CD4-positive, alpha-beta memory T cell (primary cell): ENCODE measurements at regions not wholly inside any gene's neighbourhood (a gene's known extent, or its start where the extent isn't known, plus 50 kb on each side); places are given as distances from the start of the nearest gene placed in this dataset.
A peak's percentile ranks its signal among the peaks of the same experiment; 100 is the strongest.
"Not testable (repeated sequence)": the region's sequence is repeated elsewhere in the genome, so short reads cannot be mapped to it uniquely, and the experiment has no call there.

Source experiments
- CTCF ChIA-PET: fragments of 350-600 bp; sonication (Branson Sonifier 250); formaldehyde crosslinking; loops from one replicate; lab custom pipeline; 2021; ENCODE audit warnings: inconsistent platforms; ENCODE audit not compliant: partially characterized antibody; lab: Charles Lee
- POLR2A ChIA-PET: fragments of 350-600 bp; sonication (Branson Sonifier 250); formaldehyde crosslinking; loops from one replicate; lab custom pipeline; 2021; ENCODE audit not compliant: partially characterized antibody; lab: Charles Lee
- DNase-seq, 5 donors: peaks; one replicate each; pipeline versions ENCODE4 v3.0.0 to v3.0.0-alpha.2; 2020 to 2022; ENCODE audit warnings: mixed read lengths in 1 of 5
- H3K27ac ChIP-seq: one replicate; pipeline ENCODE4 v1.7.0; 2013; ENCODE audit warnings: low read depth, low read length
- H3K27me3 ChIP-seq: 2 replicates; pipeline ENCODE4 v1.7.0; 2013; ENCODE audit warnings: mild to moderate bottlenecking, low read length, moderate library complexity; ENCODE audit not compliant: insufficient read depth
- H3K36me3 ChIP-seq: 2 replicates; pipeline ENCODE4 v1.7.0; 2013; ENCODE audit warnings: mild to moderate bottlenecking, low read length, moderate library complexity; ENCODE audit not compliant: insufficient read depth
- H3K4me1 ChIP-seq: 2 replicates; pipeline ENCODE4 v1.7.0; 2013; ENCODE audit warnings: mild to moderate bottlenecking, low read length, moderate library complexity; ENCODE audit not compliant: insufficient read depth
- H3K4me3 ChIP-seq, 2 donors: one replicate each; pipeline ENCODE4 v1.7.0; 2013; ENCODE audit warnings: low read length in 2 of 2, mild to moderate bottlenecking in 1 of 2
- H3K9me3 ChIP-seq, 2 donors: one replicate each; pipeline ENCODE4 v1.7.0; 2013; ENCODE audit warnings: low read length in 2 of 2, control low read depth in 1 of 2; ENCODE audit not compliant: control insufficient read depth in 1 of 2
- H3K27ac Mint-ChIP-seq, 7 donors: one replicate each; pipeline ENCODE4 v1.8.0; 2020 to 2021; ENCODE audit warnings: mixed read lengths in 7 of 7, mild to moderate bottlenecking in 6 of 7, inconsistent platforms in 3 of 7, moderate library complexity in 3 of 7
- H3K27me3 Mint-ChIP-seq, 2 donors: one replicate each; pipeline ENCODE4 v1.8.0; 2020 to 2021; ENCODE audit warnings: mixed read lengths in 2 of 2
- H3K36me3 Mint-ChIP-seq, 2 donors: one replicate each; pipeline ENCODE4 v1.8.0; 2020 to 2021; ENCODE audit warnings: mixed read lengths in 2 of 2, inconsistent platforms in 1 of 2, mild to moderate bottlenecking in 1 of 2
- H3K4me1 Mint-ChIP-seq, 4 donors: one replicate each; pipeline ENCODE4 v1.8.0; 2020 to 2021; ENCODE audit warnings: mixed read lengths in 4 of 4, mild to moderate bottlenecking in 1 of 4
- H3K4me3 Mint-ChIP-seq, 8 donors: one replicate each; pipeline ENCODE4 v1.8.0; 2020 to 2021; ENCODE audit warnings: mixed read lengths in 8 of 8, mild to moderate bottlenecking in 7 of 8, moderate library complexity in 6 of 8, inconsistent platforms in 3 of 8
- H3K9me3 Mint-ChIP-seq, 8 donors: one replicate each; pipeline ENCODE4 v1.8.0; 2020 to 2021; ENCODE audit warnings: mixed read lengths in 8 of 8, mild to moderate bottlenecking in 5 of 8, inconsistent platforms in 3 of 8, moderate library complexity in 1 of 8
- intact Hi-C: fragments of 100-400 bp; cut with micrococcal nuclease; formaldehyde crosslinking; loops from one replicate; pipeline ENCODE4 v1.15.1; 2023

GRCh38 chr13:50233574-50233973, 218.3 kb downstream of the KCNRG start:
- H3K27me3 ChIP-seq, CTCF ChIA-PET, H3K4me3 Mint-ChIP-seq, H3K36me3 ChIP-seq, DNase-seq, H3K27me3 Mint-ChIP-seq, H3K4me3 ChIP-seq, H3K9me3 Mint-ChIP-seq, H3K27ac Mint-ChIP-seq, H3K9me3 ChIP-seq, H3K27ac ChIP-seq: not testable (repeated sequence)
- intact Hi-C loops, result loop anchor here (10.0 kb wide), 1 partner anchor 239 kb away; the partner anchor contains the start of gene TRIM13
- peaks cover 46% of the 10 kb centered on the region for H3K4me1 ChIP-seq
- Mint-ChIP-seq H3K36me3 (peaks cover 7 to 14% of the 10 kb centered on the region in 2 donors), H3K4me1 (peaks cover 37 to 64% (median 46%) of the 10 kb centered on the region in 4 donors)
- POLR2A ChIA-PET, result interaction anchor here (0.6 to 4.1 kb wide), 2 partner anchors 36 to 109 kb away, joined by 3 to 61 read pairs; no protein-coding TSS in a partner anchor

GRCh38 chr13:50235604-50236342, 220.5 kb downstream of the KCNRG start:
- H3K27ac Mint-ChIP-seq, result peak overlapping the region; percentile 83 to 97 (median 95)

GRCh38 chr13:50236898-50237318, 221.7 kb downstream of the KCNRG start:
- peaks cover 39% of the 10 kb centered on the region for H3K4me1 ChIP-seq
- no peaks in the 10 kb centered on the region for H3K36me3 ChIP-seq
- DNase-seq, result peak; percentile 52 to 74 (median 56)
- no peaks in the 10 kb centered on the region for H3K9me3 ChIP-seq
- ChIA-PET POLR2A (interaction anchor here (1.0 to 4.1 kb wide), 18 partner anchors 8 to 1216 kb away, joined by 3 to 61 read pairs (median 6); partner anchors contain the start of genes INTS6, SPRYD7 and TRIM13), CTCF (interaction anchor here (0.8 to 2.8 kb wide), 13 partner anchors 12 to 675 kb away, joined by 3 to 13 read pairs (median 4); partner anchors contain the start of gene TRIM13)
- intact Hi-C loops, result loop anchor here (2.0 to 10.0 kb wide), 5 partner anchors 85 to 675 kb away; partner anchors contain the start of gene TRIM13
- Mint-ChIP-seq H3K27me3 (no peaks in the 10 kb centered on the region), H3K4me1 (peaks cover 32 to 52% (median 37%) of the 10 kb centered on the region in 4 donors), H3K9me3 (peaks cover 0 to 8% (median 6%) of the 10 kb centered on the region in 8 donors), H3K36me3 (peaks cover 7 to 16% of the 10 kb centered on the region in 2 donors), H3K4me3 (peak overlapping the region; percentile 76 to 93 (median 86)), H3K27ac (peak overlapping the region; percentile 83 to 97 (median 95))
- H3K4me3 ChIP-seq, result peak overlapping the region in 1 of 2 donors; percentile 55
- no peaks in the 10 kb centered on the region for H3K27me3 ChIP-seq
- peak overlapping the region; percentile 77 for H3K27ac ChIP-seq

More at GRCh38 chr13:50235604-50236342, 220.5 kb downstream of the KCNRG start:
- DNase-seq, result peak in 2 of 5 donors; percentile 21 to 22
- Histone ChIP-seq H3K4me3 (peak overlapping the region; percentile 34 to 55), H3K4me1 (peaks cover 42% of the 10 kb centered on the region), H3K9me3 (no peaks in the 10 kb centered on the region), H3K27me3 (no peaks in the 10 kb centered on the region), H3K27ac (peak overlapping the region; percentile 77), H3K36me3 (no peaks in the 10 kb centered on the region)
- Mint-ChIP-seq H3K4me3 (peak overlapping the region; percentile 76 to 93 (median 86)), H3K4me1 (peaks cover 33 to 58% (median 42%) of the 10 kb centered on the region in 4 donors), H3K27me3 (no peaks in the 10 kb centered on the region), H3K9me3 (peaks cover 0 to 8% (median 6%) of the 10 kb centered on the region in 8 donors), H3K36me3 (peaks cover 7 to 16% of the 10 kb centered on the region in 2 donors)
- intact Hi-C loops, result loop anchor here (2.0 to 10.0 kb wide), 6 partner anchors 83 to 677 kb away; partner anchors contain the start of gene TRIM13
- ChIA-PET CTCF (interaction anchor here (0.8 to 2.8 kb wide), 18 partner anchors 11 to 676 kb away, joined by 3 to 13 read pairs (median 4); partner anchors contain the start of gene TRIM13), POLR2A (interaction anchor here (0.7 to 4.1 kb wide), 19 partner anchors 9 to 674 kb away, joined by 3 to 61 read pairs (median 5); partner anchors contain the start of genes RNASEH2B, SPRYD7 and TRIM13)

- Mint-ChIP-seq H3K27me3 (no peaks in the 10 kb centered on the region), H3K4me1 (peaks cover 32 to 50% (median 38%) of the 10 kb centered on the region in 4 donors), H3K27ac (peak overlapping the region in 5 of 7 donors; percentile 29 to 97 (median 83)), H3K4me3 (peak overlapping the region in 3 of 8 donors; percentile 17 to 48 (median 41)), H3K9me3 (peaks cover 0 to 2% (median 0%) of the 10 kb centered on the region in 8 donors), H3K36me3 (peaks cover 0 to 11% of the 10 kb centered on the region in 2 donors)
- Histone ChIP-seq H3K9me3 (no peaks in the 10 kb centered on the region), H3K27ac (no peak overlapping the region), H3K36me3 (no peaks in the 10 kb centered on the region), H3K4me1 (peaks cover 39% of the 10 kb centered on the region), H3K27me3 (no peaks in the 10 kb centered on the region), H3K4me3 (no peak overlapping the region)
- ChIA-PET POLR2A (interaction anchor here (1.3 to 2.1 kb wide), 4 partner anchors 13 to 242 kb away, joined by 3 to 9 read pairs (median 6); partner anchors contain the start of gene TRIM13), CTCF (interaction anchor here (0.9 kb wide), 1 partner anchor 49 kb away, joined by 3 read pairs; no protein-coding TSS in a partner anchor)
- DNase-seq, result no peak
- intact Hi-C loops, result loop anchor here (5.0 to 10.0 kb wide), 3 partner anchors 87 to 673 kb away; partner anchors contain the start of gene TRIM13
Observed at GRCh38 chr13:50238922-50239321, 223.7 kb downstream of the KCNRG start.

GRCh38 chr13:50241479-50241878, 226.2 kb downstream of the KCNRG start:
- H3K27me3 ChIP-seq, result no peaks in the 10 kb centered on the region
- no peaks in the 10 kb centered on the region for H3K36me3 ChIP-seq
- H3K4me1 ChIP-seq, result peaks cover 44% of the 10 kb centered on the region
- intact Hi-C loops, result no loop called here
- no peaks in the 10 kb centered on the region for H3K9me3 ChIP-seq
- ChIA-PET POLR2A (interaction anchor here (1.2 to 1.3 kb wide), 2 partner anchors 11 to 116 kb away, joined by 3 to 6 read pairs; no protein-coding TSS in a partner anchor), CTCF (interaction anchor here (1.0 to 1.6 kb wide), 3 partner anchors 9 to 265 kb away, joined by 3 read pairs; no protein-coding TSS in a partner anchor)
- Mint-ChIP-seq H3K9me3 (peaks cover 0 to 2% (median 0%) of the 10 kb centered on the region in 8 donors), H3K27ac (no peak overlapping the region), H3K27me3 (no peaks in the 10 kb centered on the region), H3K4me3 (no peak overlapping the region), H3K4me1 (peaks cover 35 to 58% (median 43%) of the 10 kb centered on the region in 4 donors), H3K36me3 (peaks cover 0 to 4% of the 10 kb centered on the region in 2 donors)
- H3K27ac ChIP-seq, result no peak overlapping the region
- DNase-seq, result no peak
- no peak overlapping the region for H3K4me3 ChIP-seq

- Histone ChIP-seq H3K4me3 (no peak overlapping the region), H3K27me3 (no peaks in the 10 kb centered on the region), H3K27ac (no peak overlapping the region), H3K4me1 (peaks cover 33% of the 10 kb centered on the region), H3K36me3 (no peaks in the 10 kb centered on the region), H3K9me3 (no peaks in the 10 kb centered on the region)
- peak overlapping the region in 3 of 7 donors; percentile 26 to 31 (median 30) for H3K27ac Mint-ChIP-seq
- DNase-seq, result no peak
- peaks cover 0 to 2% (median 0%) of the 10 kb centered on the region in 8 donors for H3K9me3 Mint-ChIP-seq
- H3K4me3 Mint-ChIP-seq, result peak overlapping the region in 1 of 8 donors; percentile 64
- no peaks in the 10 kb centered on the region for H3K36me3 Mint-ChIP-seq
- ChIA-PET POLR2A (interaction anchor here (1.3 to 1.5 kb wide), 2 partner anchors 115 to 117 kb away, joined by 3 to 4 read pairs; no protein-coding TSS in a partner anchor), CTCF (interaction anchor here (1.0 kb wide), 1 partner anchor 54 kb away, joined by 3 read pairs; no protein-coding TSS in a partner anchor)
- H3K27me3 Mint-ChIP-seq, result no peaks in the 10 kb centered on the region
- intact Hi-C loops, result no loop called here
- peaks cover 23 to 43% (median 32%) of the 10 kb centered on the region in 4 donors for H3K4me1 Mint-ChIP-seq
Observed at GRCh38 chr13:50243931-50244330, 228.7 kb downstream of the KCNRG start.
